Suprapubic skin (tissue), 4 donors: ENCODE measurements at regions not wholly inside any gene's neighbourhood (a gene's known extent, or its start where the extent isn't known, plus 50 kb on each side); places are given as distances from the start of the nearest gene placed in this dataset.

Experiments
- DNase-seq, 2 donors: peaks; one replicate each; pipeline ENCODE4 v3.0.0-alpha.2; 2019; ENCODE audit warnings: low spot score in 2 of 2
- H3K27ac ChIP-seq: fragments of 200-600 bp; sonication (generic); one replicate; pipeline ENCODE4 v1.5.1; 2019
- H3K27me3 ChIP-seq: fragments of 200-600 bp; sonication (generic); one replicate; pipeline ENCODE4 v1.5.1; 2019
- H3K36me3 ChIP-seq: fragments of 200-600 bp; sonication (generic); one replicate; pipeline ENCODE4 v1.5.1; 2019
- H3K4me1 ChIP-seq: fragments of 200-600 bp; sonication (generic); one replicate; pipeline ENCODE4 v1.5.1; 2019
- H3K4me3 ChIP-seq: fragments of 200-600 bp; sonication (generic); one replicate; pipeline ENCODE4 v1.5.1; 2019; ENCODE audit warnings: mild to moderate bottlenecking
- H3K9me3 ChIP-seq: fragments of 200-600 bp; sonication (generic); one replicate; pipeline ENCODE4 v1.5.1; 2019
- CTCF ChIP-seq, 2 donors: fragments of 200-600 bp in 1 of 2; fragments of 450-650 bp in 1 of 2; sonication (generic) in 1 of 2; IDR thresholded peaks; one replicate each; pipeline ENCODE4 v1.5.1; 2016 to 2019; ENCODE audit warnings: antibody characterized with exemption in 2 of 2, mild to moderate bottlenecking in 1 of 2, moderate library complexity in 1 of 2
- EP300 ChIP-seq: sonication (generic); formaldehyde crosslinking; IDR thresholded peaks from one replicate; pipeline ENCODE4 v1.6.1; 2017; ENCODE audit warnings: antibody characterized with exemption
- POLR2A ChIP-seq, 2 donors: fragments of 450-650 bp; IDR thresholded peaks; one replicate each; pipeline ENCODE4 v1.6.1; 2017; ENCODE audit warnings: antibody characterized with exemption in 2 of 2, mild to moderate bottlenecking in 2 of 2, moderate library complexity in 2 of 2
- POLR2AphosphoS5 ChIP-seq, 3 donors: sonication (generic); formaldehyde crosslinking; IDR thresholded peaks; one replicate each; pipeline ENCODE4 v1.6.1; 2017; ENCODE audit warnings: antibody characterized with exemption in 3 of 3
- WGBS: methylation state at CpG from one replicate; pipeline ENCODE4 v1.1.5; 2018; 5-methylcytosine and 5-hydroxymethylcytosine counted together

GRCh38 chr4:157779081-157779480 is 393.7 kb downstream of the GASK1B start:
- no peak for DNase-seq

GRCh38 chr4:157776930-157777528 is 395.8 kb downstream of the GASK1B start:
- H3K27ac ChIP-seq = no peak overlapping the region
- H3K27me3 ChIP-seq = no peaks in the 10 kb centered on the region
- TF ChIP-seq POLR2A (IDR thresholded peaks at IDR 0.05) = no peak
- no peak for TF ChIP-seq POLR2AphosphoS5 (IDR thresholded peaks at IDR 0.05)
- TF ChIP-seq CTCF (IDR thresholded peaks at IDR 0.05) = no peak
- TF ChIP-seq EP300 = no peak
- H3K36me3 ChIP-seq = no peaks in the 10 kb centered on the region
- H3K4me3 ChIP-seq = no peak overlapping the region
- no peak for DNase-seq
- H3K4me1 ChIP-seq = no peaks in the 10 kb centered on the region
- H3K9me3 ChIP-seq = no peaks in the 10 kb centered on the region
- WGBS = 79% methylated on average over 1 of the region's 1 CpG

More at GRCh38 chr4:157779081-157779480, 393.7 kb downstream of the GASK1B start:
- Histone ChIP-seq H3K36me3 (no peaks in the 10 kb centered on the region), H3K4me1 (no peaks in the 10 kb centered on the region), H3K27me3 (no peaks in the 10 kb centered on the region), H3K4me3 (no peak overlapping the region), H3K9me3 (no peaks in the 10 kb centered on the region), H3K27ac (no peak overlapping the region)
- 83% methylated on average over 1 of the region's 1 CpG for WGBS
- TF ChIP-seq CTCF (IDR thresholded peaks at IDR 0.05) = no peak
- TF ChIP-seq POLR2A (IDR thresholded peaks at IDR 0.05) = no peak
- no peak for TF ChIP-seq EP300
- no peak for TF ChIP-seq POLR2AphosphoS5 (IDR thresholded peaks at IDR 0.05)

- Histone ChIP-seq H3K4me1 (no peaks in the 10 kb centered on the region), H3K4me3 (no peak overlapping the region), H3K27me3 (no peaks in the 10 kb centered on the region), H3K36me3 (no peaks in the 10 kb centered on the region), H3K27ac (no peak overlapping the region), H3K9me3 (no peaks in the 10 kb centered on the region)
- TF ChIP-seq POLR2AphosphoS5 (IDR thresholded peaks at IDR 0.05) = no peak
- TF ChIP-seq EP300 = no peak
- no peak for TF ChIP-seq POLR2A (IDR thresholded peaks at IDR 0.05)
- TF ChIP-seq CTCF (IDR thresholded peaks at IDR 0.05) = no peak
- DNase-seq = no peak
These were observed 396.9 kb downstream of the GASK1B start for GRCh38 chr4:157775971-157776370.

GRCh38 chr4:157772907-157773306 is 399.9 kb downstream of the GASK1B start:
- 31% methylated on average over 1 of the region's 1 CpG for WGBS
- Histone ChIP-seq H3K4me3 (no peak overlapping the region), H3K27me3 (no peaks in the 10 kb centered on the region), H3K36me3 (no peaks in the 10 kb centered on the region), H3K27ac (no peak overlapping the region), H3K4me1 (no peaks in the 10 kb centered on the region), H3K9me3 (no peaks in the 10 kb centered on the region)
- DNase-seq = no peak
- TF ChIP-seq CTCF (IDR thresholded peaks at IDR 0.05) (no peak), EP300 (no peak), POLR2A (IDR thresholded peaks at IDR 0.05) (no peak)

- TF ChIP-seq CTCF (IDR thresholded peaks at IDR 0.05) (no peak), POLR2A (IDR thresholded peaks at IDR 0.05) (no peak), EP300 (no peak), POLR2AphosphoS5 (IDR thresholded peaks at IDR 0.05) (no peak)
- H3K4me1 ChIP-seq = no peaks in the 10 kb centered on the region
- WGBS = 48% methylated on average over 1 of the region's 1 CpG
- no peak for DNase-seq
- no peaks in the 10 kb centered on the region for H3K36me3 ChIP-seq
- H3K27me3 ChIP-seq = no peaks in the 10 kb centered on the region
- no peak overlapping the region for H3K27ac ChIP-seq
- H3K9me3 ChIP-seq = no peaks in the 10 kb centered on the region
- no peak overlapping the region for H3K4me3 ChIP-seq
These were observed 404.4 kb downstream of the GASK1B start for GRCh38 chr4:157768419-157768818.
